OCI-M2 (cell line): ENCODE measurements at regions not wholly inside any gene's neighbourhood (a gene's known extent, or its start where the extent isn't known, plus 50 kb on each side); places are given as distances from the start of the nearest gene placed in this dataset.

Source experiments
- DNase-seq: peaks from one replicate; lab custom pipeline; 2025; ENCODE audit not compliant: unreplicated experiment; lab: John Stamatoyannopoulos, UW

DNA sequence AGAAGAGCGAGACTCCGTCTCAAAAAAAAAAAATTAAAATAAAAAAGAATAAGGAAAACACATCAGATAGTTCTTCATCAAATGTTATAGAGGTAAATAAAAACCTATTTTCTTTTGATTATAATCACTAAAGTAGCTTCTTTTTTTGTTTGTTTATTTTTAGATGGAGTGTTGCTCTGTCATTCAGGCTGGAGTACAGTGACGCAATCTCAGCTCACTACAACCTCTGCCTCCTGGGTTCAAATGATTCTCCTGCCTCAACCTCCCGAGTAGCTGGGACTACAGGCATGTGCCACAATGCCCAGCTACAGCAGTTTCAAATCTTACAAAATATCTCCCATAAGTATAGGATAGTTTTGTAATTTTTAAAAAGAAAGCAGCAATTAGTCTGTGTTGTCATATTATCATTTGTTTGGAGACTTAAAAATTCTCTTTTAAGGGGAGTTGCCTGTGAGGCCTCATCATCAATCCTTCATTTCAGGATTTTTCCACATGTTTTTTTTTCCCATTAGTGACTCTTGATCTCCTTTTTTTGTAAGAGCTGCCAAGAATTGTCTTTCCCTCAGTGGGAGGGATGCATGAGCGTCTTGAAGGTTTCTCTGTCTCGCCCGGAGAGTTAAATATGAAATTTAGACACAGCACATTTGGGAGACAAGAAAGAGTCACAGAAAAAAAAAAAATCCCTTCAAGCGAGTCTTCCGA, 275.9 kb downstream of the CDCA7 start:
- DNase-seq: no peak

GRCh38 chr2:173631127-173631460, 276.4 kb downstream of the CDCA7 start:
- no peak for DNase-seq

DNA sequence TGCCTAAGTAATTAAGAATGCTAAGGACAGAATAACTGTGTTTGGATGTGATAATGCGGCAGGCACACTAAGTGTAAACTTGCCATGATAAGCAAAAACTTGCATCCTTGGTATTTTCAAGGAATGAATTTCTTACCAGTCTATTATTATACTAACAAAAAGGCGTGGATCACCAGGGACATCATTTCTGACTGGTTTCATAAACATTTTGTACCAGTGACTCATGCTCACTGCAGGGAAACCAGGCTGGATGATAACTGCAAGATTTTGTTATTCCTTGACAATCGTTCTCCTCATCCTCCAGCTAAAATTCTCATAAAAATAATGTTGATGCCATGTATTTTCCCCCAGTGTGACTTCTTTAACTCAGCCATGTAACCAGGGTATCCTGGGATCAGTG, 289.5 kb downstream of the CDCA7 start:
- no peak for DNase-seq

DNA sequence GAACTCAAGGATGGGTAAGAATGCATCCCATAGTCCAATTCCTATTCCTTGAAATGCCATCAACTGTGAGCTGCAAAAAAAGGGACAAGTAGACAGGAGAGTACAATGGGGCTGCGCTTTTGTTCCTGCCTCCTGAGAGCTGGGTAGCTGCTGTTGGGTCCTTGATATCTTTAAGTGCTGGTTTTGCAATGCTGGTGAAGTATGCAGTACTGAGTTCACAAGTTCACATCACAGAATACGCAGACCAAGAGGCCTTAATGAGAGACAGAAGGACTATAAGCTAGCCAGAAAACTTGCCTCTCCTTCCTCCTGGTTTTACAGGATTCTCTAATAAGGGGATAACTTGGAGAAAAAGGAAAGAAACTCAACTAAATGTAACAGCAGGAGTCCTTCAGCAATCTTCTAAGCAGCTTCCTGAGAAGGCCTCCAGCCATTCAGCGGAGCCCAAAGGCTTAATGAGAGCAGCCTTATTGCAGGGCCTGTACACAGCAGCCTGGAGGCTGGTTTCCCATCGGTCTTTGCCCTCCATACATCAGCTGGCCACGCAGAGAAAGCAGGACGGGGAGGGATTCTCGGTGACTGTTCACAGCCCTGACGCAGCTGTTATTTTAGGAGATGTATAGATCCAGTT, 293.1 kb downstream of the CDCA7 start:
- no peak for DNase-seq

DNA sequence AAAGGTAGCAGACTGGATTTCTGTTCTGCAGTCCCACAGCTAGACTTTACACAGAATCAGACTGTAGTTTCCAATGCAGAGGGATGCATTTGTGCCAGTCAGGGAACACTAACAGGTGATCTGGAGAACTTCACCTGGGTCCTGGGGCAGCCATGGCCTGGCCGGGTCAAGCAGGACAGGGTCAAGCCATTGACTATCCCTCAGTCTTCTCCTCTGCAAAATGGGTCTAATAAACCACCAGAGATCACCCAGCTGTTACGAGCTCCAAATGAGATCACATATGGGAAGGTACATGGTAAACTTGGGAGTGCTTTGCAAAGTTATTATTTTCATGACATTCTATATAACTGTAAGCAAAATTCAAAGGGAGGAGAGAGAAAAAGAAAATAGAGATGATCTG, 294.1 kb downstream of the CDCA7 start:
- no peak for DNase-seq

DNA sequence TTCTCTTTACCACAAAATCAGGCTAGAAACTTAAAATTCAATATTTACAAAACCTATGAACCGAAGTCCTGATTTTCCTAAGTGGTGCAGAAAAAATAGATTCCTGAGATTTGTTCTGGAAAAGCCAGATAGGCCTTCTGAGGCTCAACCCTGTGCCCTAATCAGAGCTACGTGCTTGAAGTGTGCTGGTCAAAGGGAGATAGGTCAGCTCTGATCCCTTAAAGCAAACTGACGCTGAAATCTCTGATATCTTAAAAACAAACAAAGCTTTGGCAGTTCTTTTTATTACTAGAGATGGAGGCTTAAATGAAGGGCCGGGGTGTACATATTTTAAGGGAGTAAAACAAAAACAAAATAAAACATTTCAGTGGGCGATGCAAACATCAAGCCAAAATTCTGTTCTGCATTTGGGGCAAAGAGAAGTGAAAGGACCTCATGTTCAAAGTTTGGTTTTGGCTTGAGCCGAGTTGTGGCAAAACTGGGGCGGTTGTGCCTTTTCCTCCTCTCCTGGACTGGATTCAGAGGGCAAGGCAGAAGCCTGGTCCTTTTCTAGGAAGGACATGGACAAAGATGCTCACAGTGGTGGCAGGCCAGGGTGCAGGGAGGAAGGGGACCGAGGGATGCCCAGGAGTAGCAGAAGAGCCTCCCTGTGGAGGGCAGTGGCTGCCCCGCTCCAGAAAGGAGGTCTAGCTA, 295.0 kb downstream of the CDCA7 start:
- DNase-seq: no peak

DNA sequence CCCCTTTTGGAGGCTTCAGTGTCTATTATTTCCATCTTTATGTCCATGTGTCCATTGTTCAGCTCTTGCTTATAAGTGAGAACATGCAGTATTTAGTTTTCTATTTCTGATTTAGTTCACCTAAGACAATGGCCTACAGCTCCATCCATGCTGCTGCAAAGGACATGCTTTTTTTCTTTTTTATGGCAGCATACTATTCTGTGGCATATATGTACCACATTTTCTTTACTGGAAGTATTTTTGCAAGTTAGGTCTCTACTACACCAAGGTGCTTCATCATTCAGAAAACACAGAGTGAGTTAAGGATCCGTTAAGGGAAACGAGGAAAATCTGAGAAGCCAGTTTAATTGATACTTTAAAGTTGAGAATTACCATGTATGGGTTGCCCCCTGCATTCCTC, 297.2 kb downstream of the CDCA7 start:
- no peak for DNase-seq

- no peak for DNase-seq
Observed at GRCh38 chr2:173652311-173652710, 297.6 kb downstream of the CDCA7 start.

GRCh38 chr2:173652767-173653431, 298.2 kb downstream of the CDCA7 start:
- no peak for DNase-seq

GRCh38 chr2:173653432-173653805, 298.7 kb downstream of the CDCA7 start:
- no peak for DNase-seq

- DNase-seq: no peak
Observed at GRCh38 chr2:173654161-173654895, 299.7 kb downstream of the CDCA7 start.

- DNase-seq: no peak
Observed at GRCh38 chr2:173654896-173655265, 300.2 kb downstream of the CDCA7 start.

DNA sequence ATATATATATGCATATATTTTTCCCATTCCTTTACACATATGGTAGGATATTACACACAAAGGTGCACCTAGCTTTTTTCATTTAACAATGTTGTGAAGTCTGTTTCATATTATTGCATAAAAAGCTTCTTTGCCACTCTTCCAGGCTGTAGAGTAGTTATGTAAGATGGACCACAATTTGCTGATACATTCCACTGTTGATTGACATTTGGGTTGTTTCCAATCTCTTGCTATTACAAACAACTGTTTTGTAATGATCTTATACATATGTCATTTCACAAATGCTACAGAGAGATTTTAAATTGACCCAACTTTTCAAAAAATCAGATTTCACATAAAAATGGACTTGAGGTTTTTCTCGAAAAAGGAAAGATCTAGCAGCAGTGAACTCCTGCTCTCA, 301.4 kb downstream of the CDCA7 start:
- no peak for DNase-seq

GRCh38 chr2:173657996-173658717, 303.5 kb downstream of the CDCA7 start:
- no peak for DNase-seq

DNA sequence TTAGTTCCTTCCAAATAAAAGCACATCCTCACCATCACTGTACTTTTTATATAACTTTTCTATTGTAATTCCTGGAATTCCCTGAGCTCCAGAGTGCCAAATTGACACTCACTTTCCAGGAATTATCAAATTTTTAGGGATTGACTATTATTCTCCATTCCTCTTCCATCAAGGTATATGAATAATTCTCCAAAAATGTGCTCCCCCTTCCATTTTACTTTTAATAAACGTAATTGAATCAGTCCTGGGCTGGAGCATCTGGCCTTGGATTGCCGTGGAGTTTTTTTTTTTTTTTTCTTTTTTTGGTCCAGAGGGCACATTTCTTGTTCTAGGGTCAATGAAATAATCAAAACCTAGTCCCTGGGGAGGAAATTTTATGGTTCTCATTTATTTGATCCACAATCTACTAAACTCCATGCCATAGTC, 304.3 kb downstream of the CDCA7 start:
- no peak for DNase-seq

GRCh38 chr2:173659509-173659908, 304.8 kb downstream of the CDCA7 start:
- DNase-seq: no peak

GRCh38 chr2:173661586-173661985, 303.6 kb downstream of the SP3 start:
- DNase-seq: no peak

- no peak for DNase-seq
Observed at GRCh38 chr2:173663353-173663752, 301.8 kb downstream of the SP3 start.

DNA sequence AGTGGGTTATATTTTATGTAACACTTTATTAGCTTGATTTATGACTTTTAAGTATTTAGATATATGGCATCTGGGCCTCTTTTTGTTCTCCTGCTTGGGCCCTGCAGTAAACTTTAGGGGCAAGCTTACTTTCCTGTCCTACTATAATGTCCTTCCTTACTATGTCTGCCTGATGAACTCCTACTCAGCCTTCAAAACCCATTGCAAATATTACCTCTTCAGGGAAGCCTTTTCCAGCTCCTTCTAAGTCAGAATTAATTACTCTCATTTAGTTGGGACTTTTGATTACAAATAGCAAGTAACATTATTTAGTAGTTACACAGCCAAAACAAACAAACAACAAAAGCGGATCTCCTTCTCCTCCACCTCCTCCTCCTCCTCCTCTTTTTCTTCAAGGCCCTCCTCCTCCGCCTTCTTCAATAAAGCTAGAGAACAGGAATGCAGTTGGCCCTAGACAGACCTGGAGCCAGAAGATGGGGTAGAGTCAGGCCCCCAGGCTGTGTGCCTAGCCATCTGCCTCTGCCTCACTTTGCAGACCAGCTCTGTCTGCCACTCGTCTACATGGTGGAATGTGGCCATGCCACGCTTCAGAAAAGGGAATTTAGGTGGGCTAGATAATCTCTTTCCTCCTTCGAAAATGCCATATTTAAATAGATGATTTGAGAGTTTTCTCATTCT, 301.2 kb downstream of the SP3 start:
- DNase-seq: no peak

GRCh38 chr2:173664513-173664910, 300.7 kb downstream of the SP3 start:
- DNase-seq: no peak
